GM18858 (cell line): ENCODE measurements at regions not wholly inside any gene's neighbourhood (a gene's known extent, or its start where the extent isn't known, plus 50 kb on each side); places are given as distances from the start of the nearest gene placed in this dataset.
"Not testable (repeated sequence)": the region's sequence is repeated elsewhere in the genome, so short reads cannot be mapped to it uniquely, and the experiment has no call there.

Source experiments
- ATAC-seq: cut with Tn5 transposase; IDR thresholded peaks from one replicate; pipeline ENCODE4 v1.9.1; 2021; ENCODE audit not compliant: unreplicated experiment

DNA sequence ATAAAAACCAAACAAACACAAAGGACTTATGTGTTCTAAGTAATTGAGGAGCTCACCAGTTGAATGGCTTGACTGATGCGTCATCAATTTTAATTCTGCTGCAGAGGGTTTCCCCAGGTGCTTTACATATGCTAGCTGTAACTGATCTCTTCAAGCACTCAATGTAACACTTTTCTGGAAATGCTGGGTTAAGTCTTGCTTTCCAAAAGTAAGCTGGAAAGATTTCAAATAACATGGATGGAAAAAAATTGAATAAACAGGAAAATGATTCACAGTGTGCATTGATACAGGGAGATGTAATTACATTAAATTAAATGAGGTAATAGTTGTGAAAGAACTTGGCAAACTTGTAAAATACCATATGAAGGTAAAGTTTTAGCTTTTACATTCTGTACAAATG lies 186.7 kb upstream of the WDFY3 start:
- ATAC-seq: no peak

DNA sequence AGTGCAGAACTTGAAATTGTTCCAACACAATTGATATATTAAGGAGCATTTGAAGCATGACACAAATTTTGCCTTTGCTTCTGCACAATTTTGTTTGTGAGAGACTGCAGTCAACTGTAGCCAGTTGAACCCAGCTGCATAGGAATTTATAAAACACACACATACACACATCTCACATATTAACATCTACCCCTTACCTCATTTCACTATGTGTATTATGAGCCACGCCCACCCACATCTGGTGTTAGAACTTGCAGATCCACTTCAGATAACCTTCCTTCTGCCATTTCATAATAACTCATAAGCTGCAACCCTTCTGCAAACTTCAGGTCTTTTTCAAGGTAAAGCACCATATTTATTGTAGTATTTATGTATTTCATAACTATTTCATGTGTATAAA lies 188.1 kb upstream of the WDFY3 start:
- ATAC-seq: no peak

DNA sequence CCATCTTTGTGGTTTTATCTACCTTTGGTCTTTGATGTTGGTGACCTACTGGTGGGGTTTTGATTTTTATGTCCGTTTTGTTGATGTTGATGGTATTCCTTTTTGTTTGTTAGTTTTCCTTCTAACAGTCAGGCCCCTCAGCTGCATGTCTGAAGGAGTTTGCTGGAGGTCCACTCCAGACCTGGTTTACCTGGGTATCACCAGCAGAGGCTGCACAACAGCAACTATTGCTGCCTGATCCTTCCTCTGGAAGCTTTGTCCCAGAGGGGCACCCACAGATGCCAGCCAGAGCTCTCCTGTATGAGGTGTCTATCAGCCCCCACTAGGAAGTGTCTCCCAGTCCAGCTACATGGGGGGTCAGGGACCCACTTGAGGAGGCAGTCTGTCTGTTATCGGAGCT lies 199.3 kb upstream of the WDFY3 start:
- ATAC-seq: no peak

DNA sequence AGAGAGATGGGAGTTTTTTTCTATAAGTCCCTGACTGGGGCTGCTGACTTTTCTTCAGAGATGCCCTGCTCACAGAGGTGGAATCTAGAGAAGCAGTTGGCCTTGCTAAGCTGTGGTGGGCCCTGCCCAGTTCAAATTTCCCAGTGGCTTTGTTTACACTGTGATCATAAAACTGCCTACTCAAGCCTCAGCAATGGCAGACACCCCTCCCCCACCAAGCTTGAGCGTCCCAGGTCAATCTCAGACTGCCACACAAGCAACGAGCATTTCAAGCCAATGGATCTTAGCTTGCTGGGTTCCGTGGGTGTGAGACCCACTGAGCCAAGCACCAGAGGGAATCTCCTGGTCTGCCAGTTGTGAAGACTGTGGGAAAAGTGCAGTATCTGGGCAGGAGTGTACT lies 199.8 kb upstream of the WDFY3 start:
- ATAC-seq: no peak

DNA sequence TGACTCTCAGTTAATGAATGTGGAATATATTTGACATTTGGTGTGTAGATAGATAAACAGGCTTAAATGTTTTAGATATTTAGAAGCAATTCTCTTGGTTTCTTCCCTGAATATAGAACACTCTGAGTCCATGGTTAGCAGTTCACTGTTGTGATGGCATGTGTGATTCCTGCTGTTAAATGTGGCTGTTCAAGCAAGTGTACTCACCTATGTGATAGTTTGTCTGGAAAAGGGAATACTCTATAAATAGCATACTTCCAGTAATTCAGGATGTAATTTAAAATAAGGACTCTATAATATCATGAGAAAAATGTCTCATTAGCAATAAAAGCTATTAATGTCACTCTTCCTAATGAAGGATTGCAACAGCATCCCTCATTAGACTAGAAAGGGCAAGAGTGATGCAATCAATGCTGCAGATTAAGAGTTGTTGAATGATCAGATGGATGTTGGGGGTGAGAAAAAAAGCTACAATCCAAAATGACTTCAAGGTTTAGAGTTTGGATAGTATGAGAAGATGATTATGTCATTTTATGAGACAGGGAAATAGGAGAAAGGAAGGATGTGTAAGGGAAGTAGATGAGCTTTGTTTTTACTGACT lies 201.8 kb upstream of the WDFY3 start:
- ATAC-seq: no peak

DNA sequence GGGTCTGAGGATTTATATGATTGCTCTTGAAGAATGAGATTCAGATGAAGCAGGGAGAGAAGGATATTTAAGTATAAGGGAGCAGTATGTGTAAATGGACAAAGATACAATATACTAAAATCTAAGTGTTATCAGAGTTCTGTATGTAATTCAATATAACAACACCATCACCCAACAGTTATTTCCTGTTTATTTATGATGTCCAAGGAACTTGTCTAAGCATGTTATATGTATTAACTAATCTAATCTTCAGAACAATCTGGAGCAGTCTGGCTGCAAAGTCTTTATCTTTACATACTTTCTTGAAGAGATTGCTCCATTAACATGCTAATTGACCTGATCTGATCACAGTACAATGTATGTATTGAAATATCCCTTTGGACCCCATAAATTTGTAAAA lies 203.8 kb upstream of the WDFY3 start:
- ATAC-seq: no peak

DNA sequence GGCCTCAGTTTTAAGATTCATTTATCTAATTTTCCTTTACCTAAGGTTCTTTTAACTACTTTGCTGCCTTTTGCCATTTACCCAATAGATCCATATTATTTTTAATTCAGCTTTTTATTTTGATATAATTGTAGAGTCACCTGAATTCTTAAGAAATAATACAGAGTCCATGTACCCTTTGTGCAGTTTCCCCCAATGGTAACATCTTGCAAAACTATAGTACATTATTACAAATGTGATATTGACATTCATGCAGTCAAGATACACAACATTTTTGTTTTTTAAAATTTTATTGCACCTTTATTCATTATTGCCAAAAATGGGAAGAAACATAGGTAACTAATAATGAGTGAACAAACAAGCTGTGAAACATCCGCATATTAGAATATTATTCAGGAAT lies 208.7 kb upstream of the WDFY3 start:
- ATAC-seq: no peak

DNA sequence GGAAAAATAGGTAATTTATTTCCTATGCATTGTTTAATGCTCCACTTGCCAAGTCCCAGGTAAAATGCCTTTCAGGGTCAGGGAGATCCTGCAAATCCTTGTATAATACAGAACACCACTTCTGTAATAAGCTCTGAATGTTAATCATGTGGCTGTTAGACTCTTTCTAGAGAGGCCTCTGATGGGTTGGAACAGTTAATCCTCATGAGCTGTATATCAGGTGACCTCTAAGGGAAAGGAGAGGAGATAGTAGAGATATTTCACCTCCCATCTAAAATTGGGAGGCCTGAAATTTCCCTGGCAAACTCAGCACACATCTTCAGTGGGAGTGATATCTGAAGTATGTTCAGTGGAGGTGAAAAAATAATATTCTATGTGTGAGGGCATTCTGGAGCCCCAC lies 210.6 kb upstream of the WDFY3 start:
- no peak for ATAC-seq

DNA sequence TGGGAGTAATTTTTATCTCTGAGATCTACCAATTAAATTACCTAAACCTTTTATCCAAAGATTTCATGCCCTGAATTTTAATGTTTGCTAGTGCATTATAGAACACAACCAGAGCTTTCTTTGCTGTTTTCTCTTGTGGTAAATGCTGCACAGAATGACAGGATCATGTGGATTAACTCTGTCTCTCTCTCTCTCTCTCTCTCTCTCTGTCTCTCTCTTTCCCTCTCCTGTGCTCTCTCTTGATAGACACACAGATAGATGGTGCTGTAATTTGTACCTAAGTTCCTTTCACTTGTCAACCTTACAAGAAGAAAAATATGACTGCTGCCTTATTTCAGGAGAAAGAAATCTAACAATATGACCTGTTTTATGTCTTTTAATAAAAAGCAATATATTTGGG lies 211.2 kb upstream of the WDFY3 start:
- no peak for ATAC-seq

DNA sequence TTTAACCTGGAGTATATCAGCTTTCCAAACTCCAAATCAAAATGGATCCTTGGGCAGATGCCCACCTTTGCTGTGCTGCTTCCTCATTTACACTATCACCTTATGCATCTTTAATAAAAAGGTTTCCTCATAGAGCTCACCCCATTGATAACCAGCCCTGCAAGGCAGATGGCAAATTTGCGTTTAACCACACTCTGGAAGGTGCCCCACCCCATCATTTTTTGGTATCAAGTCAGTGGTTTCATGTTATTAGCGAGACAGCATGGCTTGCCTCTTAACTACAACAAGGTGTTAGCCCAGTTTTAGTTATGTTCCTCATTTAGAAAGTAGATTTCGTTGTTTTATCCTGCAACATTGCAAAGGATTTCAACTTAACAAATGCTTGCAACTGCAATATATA lies 214.0 kb upstream of the WDFY3 start:
- ATAC-seq: no peak

DNA sequence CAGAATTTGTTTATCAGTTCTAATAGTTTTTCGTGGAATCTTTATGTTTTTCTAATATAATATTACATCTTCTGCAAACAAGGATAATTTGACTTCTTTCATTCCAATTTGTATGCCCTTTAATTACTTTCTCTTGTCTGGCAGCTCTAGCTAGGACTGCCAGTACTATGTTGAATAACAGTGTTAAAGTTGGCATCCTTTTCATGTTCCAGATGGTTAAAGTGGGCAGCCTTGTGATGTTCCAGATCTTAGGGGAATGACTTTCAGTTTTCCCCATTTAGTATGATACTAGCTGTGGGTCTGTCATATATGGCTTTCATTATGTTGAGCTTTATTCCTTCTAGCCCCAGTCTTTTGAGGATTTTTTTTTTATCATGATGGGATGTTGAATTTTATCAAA lies 220.6 kb upstream of the WDFY3 start:
- no peak for ATAC-seq

DNA sequence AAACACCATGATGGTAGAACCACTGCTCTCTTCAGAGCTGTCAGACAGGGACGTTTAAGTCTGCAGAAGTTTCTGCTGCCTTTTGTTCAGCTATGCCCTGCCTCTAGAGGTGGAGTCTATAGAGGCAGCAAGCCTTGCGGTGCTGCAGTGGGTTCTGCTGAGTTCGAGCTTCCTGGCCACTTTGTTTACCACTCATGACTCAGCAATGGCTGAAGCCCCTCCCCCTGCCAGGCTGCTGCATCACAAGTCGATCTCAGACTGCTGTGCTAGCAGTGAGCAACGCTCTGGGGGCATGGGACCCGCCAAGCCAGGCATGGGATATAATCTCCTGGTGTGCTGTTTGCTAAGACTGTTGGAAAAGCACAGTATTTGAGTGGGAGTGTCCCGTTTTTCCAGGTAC lies 229.5 kb upstream of the WDFY3 start:
- ATAC-seq: not testable (repeated sequence)

DNA sequence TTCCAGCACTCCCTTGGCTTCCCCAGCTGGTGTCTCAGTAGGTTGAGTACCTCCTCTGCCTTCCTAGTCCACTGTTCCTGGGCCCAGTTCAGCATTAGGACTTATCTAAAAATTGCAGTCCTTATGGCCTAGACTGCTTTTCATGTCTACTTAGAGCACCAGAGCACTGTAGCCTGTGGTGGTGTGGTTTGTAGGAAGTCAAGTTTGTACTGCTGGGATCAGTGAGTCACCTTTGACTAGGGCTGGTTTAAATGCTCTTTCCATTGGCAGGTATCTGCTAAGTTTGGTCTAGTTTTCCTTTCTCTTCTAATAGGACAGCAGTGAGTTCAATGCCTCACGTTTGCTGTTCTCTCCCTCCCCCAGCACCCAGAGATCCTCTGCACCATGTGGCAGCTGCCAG lies 233.6 kb upstream of the WDFY3 start:
- ATAC-seq: no peak

DNA sequence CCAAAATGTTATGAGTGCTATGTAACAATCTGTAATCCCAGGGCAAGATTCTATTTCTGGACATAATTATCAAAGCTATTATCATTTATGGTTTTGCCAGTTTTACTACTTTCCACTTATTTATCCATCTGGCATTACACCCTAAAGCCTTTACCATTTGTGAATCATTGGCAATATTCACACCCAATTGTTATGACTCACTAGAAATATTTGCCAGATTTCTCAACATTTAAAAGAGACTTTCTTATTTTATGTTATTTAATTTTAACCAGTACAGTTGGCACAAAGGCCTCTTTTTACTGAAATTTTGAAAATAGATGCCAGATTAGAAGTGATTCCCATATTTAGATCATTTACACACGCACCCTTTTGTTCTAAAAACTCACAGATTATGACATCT lies 242.7 kb upstream of the WDFY3 start:
- ATAC-seq: no peak

DNA sequence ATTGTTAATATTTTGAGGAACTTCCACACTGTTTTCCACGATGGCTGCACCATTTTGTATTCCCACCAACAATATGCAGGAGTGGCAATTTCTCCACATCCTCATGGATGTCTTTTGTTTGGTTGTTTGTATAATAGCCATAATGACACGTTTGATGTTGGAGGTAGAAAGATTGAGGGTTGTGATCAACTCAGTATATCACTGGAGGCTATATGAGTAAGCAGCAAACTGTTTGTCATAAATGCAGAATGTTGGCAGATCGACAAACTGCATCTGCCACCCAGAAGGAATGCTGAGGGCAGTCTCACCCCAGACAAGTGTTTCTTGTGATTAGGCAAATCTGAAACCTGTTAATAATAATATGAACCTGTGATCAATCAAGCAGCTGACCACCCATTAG lies 243.9 kb upstream of the WDFY3 start:
- no peak for ATAC-seq

DNA sequence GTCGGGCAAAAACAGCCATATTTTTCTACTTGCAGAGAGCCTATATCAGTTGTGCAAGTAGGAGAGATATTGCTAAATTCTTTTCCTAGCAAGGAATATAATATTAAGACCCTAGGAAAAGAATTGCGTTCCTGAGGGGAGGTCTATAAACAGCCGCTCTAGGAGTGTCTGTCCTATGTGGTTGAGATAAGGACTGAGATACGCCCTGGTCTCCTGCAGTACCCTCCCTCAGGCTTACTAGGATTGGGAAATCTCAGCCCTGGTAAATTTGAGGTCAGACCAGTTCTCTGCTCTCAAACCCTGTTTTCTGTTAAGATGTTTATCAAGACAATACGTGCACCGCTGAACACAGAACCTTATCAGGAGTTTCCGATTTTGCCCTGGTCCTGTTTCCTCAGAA lies 250.1 kb upstream of the WDFY3 start:
- ATAC-seq: not testable (repeated sequence)

DNA sequence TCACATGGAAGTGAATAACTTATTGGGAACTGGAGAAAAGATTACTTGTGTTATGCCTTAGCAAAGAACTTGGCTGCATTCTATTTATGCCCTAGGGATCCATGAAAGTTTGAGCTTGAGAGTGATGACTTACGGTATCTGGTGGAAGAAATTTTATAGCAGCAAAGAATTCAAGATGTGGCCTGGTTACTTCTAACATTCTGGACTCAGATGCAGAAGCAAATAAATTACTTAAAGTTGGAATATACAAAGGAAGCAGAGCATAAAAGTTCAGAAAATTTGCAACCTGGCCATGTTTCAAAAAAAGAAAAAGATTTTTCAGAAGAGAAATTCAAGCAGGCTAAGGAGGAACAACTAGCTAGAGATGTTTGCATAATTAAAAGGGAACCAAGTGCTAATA lies 252.3 kb upstream of the WDFY3 start:
- ATAC-seq: no peak

DNA sequence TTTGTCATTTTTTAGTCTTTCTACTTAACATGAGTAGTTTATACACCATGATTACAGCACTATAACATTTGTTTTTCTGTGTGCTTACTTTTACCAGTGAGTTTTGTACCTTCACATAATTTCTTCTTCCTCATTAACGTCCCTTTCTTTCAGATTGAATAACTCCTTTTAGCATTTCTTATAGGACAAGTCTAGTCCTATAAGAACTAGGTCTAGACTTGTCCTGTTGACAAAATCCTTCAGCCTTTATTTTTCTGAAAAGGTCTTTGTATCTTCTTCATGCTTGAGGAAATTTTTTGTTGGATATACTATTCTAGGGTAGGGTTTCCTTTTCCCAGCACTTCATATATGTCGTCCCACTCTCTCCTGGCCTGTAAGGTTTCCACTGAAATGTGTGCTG lies 253.3 kb upstream of the ARHGAP24 start:
- no peak for ATAC-seq

DNA sequence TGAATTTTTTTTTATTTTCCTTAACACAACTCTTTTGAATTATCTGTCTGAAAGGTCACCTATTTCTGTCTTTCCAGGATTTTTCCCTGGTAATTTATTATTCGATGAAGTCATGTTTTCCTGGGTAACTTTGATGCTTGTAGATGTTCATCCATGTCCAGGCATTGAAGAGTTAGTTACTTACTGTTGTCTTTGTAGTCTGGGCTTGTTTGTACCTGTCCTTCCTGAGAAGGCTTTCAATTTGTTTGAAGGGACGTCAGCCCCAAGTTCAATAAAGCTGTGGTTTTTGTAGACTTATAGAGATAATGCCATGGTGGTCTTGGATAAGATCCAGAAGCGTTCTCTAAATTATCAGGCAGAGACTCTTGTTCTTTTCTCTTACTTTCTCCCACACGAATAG lies 252.4 kb upstream of the ARHGAP24 start:
- no peak for ATAC-seq

DNA sequence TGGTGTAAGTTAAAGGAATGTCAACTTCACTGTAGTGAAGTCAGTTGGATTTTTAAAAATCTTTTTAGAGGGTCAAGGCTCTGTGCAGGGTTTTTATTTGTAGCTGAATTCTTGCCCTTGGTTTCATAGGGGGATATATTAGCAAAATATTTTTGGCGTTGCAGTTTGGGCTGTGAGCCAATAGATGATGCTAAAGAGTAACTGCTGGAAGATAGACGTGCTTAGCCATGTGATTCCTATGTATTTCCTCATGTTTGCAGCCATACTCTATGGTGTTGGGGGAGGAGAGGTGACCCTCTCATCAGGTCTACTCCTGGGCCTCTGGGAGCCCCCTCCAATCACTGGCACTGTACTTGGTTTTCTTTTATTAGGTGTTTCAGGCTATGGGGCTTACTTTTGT lies 246.7 kb upstream of the ARHGAP24 start:
- ATAC-seq: no peak

DNA sequence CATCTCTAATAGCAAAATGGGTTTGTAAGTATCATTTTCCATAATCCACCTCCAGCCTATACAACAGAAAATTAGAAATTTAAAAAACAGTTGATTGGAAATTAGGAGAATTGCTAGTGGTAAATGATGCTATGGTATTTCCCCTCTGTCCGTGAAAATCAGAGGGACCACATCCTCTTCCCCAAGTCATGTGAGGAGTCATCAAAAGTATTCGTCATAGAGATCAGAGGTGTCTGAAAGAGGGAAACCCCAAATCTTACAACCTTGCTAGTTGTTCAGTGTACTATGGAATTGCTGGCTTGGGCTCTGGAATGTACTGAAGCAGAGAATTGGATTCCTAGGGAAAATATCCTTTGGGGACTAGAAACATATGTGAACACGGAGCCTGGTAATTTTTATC lies 241.4 kb upstream of the ARHGAP24 start:
- ATAC-seq: no peak

DNA sequence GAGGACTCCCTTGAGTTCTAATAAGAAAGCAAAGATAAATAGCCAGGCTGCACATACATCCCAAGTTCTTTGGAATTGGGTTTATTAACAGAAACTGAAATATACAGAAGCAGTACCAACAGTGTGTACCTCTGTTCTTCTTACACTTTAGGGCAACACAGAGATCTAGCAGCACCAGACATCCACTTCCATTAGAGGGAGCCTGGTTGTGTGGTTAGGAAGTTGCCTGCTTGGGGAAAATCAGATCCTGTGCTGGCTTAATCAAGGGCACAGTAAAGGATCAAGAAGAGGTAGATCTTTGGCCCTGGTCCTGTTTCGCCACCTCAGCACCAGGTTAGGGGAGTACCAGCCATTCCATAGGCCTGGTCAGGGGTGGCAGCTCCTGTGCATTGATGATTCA lies 231.1 kb upstream of the ARHGAP24 start:
- ATAC-seq: no peak

DNA sequence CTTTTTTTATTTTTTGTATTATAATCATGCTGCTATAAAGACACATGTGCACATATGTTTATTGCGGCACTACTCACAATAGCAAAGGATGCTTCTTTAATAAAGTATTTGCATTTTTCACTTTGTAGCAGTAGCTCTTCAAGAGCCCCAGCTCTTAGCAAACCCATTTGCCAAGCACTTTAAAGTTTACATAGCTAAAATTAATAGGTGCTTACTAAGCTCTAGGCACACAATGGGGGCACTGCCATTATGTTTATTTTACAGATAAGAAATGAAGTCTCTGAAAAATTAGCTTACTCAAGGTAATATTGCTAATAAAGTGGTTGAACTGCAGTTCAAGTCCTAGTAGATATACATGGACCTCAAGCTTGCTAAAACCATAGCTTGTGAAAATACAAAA lies 230.3 kb upstream of the ARHGAP24 start:
- no peak for ATAC-seq

DNA sequence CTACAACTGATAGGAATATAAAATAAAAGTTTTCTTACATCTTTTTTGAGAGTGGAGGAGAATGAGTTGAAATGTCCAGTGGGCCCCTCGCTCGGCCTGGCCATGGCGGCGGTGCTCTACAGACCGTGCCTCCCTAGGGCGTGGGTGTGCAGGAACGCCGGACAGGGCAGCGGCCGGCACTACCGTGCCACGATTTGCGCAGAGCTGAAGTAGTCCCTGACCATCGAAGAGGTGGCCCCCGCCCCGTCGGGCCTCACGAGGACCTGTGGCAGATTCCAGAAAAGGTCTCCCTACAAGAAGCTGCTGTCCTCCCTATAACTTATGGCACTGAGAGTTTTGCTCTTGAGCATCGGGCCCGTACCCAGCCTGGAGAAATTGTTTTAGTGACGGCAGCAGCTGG lies 228.9 kb upstream of the ARHGAP24 start:
- ATAC-seq: no peak
